ENCODE measurements at regions not wholly inside any gene's neighbourhood (a gene's known extent, or its start where the extent isn't known, plus 50 kb on each side); places are given as distances from the start of the nearest gene placed in this dataset.
"Not testable (repeated sequence)": the region's sequence is repeated elsewhere in the genome, so short reads cannot be mapped to it uniquely, and the experiment has no call there.

DNA sequence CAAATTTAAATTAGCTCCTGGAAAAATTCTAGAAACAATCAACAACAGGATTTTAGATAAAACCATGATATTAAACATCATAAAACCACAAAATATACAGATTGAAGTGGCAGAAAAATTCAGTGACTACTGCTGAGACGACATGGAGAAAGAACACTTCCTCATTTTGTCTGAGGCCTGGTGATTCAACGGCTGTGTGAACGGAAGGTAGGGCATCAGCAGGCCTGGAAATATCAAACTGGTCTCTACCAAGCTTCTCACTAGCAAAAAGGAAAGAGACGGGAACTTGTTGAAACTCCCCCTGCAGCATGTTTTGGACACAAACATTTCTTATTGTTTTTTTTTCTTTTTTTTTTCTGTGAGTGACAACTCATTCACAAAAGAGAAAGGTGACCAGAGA lies 58.0 kb upstream of the AHI1 start:
- intact Hi-C loops (cut with DNase I, micrococcal nuclease) = no loop called here
- POLR2A ChIA-PET = interaction anchor here (0.6 kb wide), 1 partner anchor 36 kb away, joined by 4 read pairs; no protein-coding TSS in a partner anchor
- H3K36me3 Mint-ChIP-seq (ENCODE audit: low read depth) = no peaks in the 10 kb centered on the region

DNA sequence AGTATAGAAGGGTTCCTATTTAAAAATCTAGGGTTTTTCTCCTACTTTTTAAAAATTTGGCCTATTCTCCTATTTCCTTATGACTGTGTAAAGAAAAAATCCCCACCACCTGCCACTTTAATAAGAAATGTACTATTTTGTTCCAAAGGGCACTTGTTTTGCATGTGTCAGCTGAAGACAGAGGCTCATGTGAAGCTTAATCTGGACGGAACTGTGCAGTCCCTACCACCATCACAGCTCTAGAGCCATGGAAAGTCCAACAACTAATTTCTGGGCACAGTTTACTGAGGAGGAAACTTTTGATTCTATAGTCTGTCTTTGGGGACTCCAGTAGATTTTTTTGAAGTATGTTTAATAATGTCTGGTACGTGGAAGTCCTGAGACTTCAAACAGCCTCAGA lies 60.0 kb upstream of the AHI1 start:
- ChIA-PET CTCF (no interaction called here), POLR2A (no interaction called here)
- H3K9me3 Mint-ChIP-seq (ENCODE audit: low read depth) = no peaks in the 10 kb centered on the region
- H3K4me1 Mint-ChIP-seq = peaks cover 6% of the 10 kb centered on the region
- intact Hi-C loops (cut with DNase I, micrococcal nuclease) = no loop called here
- no peak overlapping the region for H3K27ac Mint-ChIP-seq
- H3K4me3 Mint-ChIP-seq = no peak overlapping the region
- DNase-seq (no peak), ATAC-seq (no peak)
- peaks cover 7% of the 10 kb centered on the region for H3K27me3 Mint-ChIP-seq
- H3K36me3 Mint-ChIP-seq (ENCODE audit: low read depth) = no peaks in the 10 kb centered on the region

More for the DNA sequence above, 58.0 kb upstream of the AHI1 start:
- Mint-ChIP-seq H3K27ac (no peak overlapping the region), H3K4me3 (no peak overlapping the region), H3K4me1 (peaks cover 2% of the 10 kb centered on the region), H3K9me3 (ENCODE audit: low read depth) (no peaks in the 10 kb centered on the region), H3K27me3 (peaks cover 8% of the 10 kb centered on the region)
- CTCF ChIA-PET = interaction anchor here (0.6 to 1.3 kb wide), 4 partner anchors 13 to 1040 kb away, joined by 3 to 6 read pairs (median 3); no protein-coding TSS in a partner anchor
- DNase-seq = no peak
- no peak for ATAC-seq

DNA sequence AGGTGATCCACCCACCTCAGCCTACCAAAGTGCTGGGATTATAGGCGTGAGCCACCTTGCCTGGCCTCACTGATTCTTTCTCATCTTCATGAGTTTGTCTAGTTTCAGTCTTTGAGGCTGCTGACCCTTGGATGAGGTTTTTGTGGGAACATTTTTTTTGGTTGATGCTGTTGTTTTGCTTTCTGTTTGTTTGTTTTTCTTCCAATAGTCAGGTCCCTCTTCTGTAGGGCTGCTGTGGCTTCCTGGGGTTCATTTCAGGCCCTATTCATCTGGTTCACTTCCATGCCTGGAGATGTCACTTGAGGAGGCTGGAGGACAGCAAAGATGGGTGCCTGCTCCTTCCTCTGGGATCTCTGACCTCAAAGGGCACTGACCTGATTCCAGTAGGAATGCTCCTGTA lies 68.1 kb upstream of the AHI1 start:
- H3K9me3 Mint-ChIP-seq (ENCODE audit: low read depth); ATAC-seq; H3K36me3 Mint-ChIP-seq (ENCODE audit: low read depth); DNase-seq; H3K27ac Mint-ChIP-seq; POLR2A ChIA-PET; CTCF ChIA-PET; H3K27me3 Mint-ChIP-seq; intact Hi-C loops (cut with DNase I, micrococcal nuclease); H3K4me3 Mint-ChIP-seq: not testable (repeated sequence)
- H3K4me1 Mint-ChIP-seq = peaks cover 30% of the 10 kb centered on the region

DNA sequence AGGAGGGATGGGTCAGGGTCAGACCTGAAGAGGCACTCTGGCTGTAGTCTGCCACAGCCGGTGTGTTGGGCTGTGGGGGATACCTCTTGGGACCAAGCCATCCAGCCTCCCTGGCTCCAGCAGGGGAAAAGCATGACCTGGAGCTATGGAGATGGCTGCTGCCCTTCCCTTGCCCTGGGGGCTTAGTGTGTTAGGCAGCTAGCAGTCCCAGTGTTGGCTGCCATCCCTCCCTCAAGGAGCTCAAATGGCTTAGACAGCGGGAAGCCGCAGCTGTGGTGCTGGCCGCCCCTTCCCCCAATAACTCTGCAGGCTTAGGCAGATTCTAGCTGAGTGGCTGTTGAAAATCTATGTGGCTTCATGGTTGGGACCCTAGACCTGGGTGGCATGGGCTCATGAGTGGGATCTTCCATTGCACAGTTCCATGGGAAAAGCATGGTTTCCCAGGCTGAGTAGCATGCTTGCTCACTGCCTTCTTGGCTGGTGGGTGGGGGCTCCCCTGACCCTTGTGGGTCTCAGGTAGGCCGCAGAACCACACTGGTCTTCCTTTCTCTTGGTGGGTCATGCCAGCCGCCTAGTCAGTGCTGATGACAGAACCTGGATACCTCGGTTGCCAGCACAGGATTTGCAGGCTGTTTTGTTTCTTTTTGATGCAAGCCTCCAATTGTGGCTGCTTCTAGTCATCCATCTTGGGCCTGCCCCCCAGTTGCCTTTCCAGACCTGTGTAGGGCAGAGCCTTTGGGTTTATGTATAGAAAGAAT lies 69.0 kb upstream of the AHI1 start:
- ChIA-PET CTCF (no interaction called here), POLR2A (no interaction called here)
- H3K4me3 Mint-ChIP-seq = no peak overlapping the region
- no peaks in the 10 kb centered on the region for H3K9me3 Mint-ChIP-seq (ENCODE audit: low read depth)
- ATAC-seq (no peak), DNase-seq (no peak)
- H3K27ac Mint-ChIP-seq = no peak overlapping the region
- intact Hi-C loops (cut with DNase I, micrococcal nuclease) = no loop called here
- H3K36me3 Mint-ChIP-seq (ENCODE audit: low read depth) = no peaks in the 10 kb centered on the region
- H3K27me3 Mint-ChIP-seq = no peaks in the 10 kb centered on the region
- peaks cover 26% of the 10 kb centered on the region for H3K4me1 Mint-ChIP-seq

DNA sequence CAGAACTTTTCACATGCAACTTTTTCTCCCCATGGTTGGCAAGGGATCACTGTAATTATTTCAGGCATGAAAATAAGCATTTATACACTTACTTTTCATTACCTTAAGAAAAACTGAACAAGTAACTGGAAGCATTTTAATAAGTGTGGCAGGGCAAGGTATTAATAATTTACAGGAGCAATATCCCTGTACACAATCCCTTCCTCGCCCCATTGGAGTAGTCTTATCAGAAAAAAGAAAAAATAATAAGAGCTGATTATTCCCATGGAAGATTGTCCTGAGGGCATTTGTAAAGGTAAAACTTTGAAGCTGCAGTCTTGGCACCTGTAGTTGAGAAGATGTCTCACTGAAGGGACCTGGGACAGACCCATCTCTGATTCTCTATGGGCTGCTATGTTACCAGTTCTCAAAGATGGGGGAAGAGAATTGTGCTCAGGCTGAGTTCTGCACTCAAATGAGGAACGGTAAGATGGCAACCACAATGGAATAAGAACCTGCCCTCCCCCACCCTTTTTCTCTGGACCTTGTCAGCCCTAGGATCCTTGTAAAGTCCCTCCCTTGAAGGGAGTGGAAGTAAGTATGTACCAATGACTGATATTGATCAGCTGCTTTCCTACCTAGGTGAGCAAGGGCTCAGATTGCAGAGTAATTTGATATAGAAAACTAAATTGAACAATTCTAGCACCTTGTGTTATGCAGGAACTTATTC lies 70.0 kb upstream of the AHI1 start:
- ChIA-PET CTCF (interaction anchor here (0.8 to 1.6 kb wide), 4 partner anchors 10 to 170 kb away, joined by 3 to 4 read pairs (median 4); no protein-coding TSS in a partner anchor), POLR2A (no interaction called here)
- intact Hi-C loops (cut with DNase I, micrococcal nuclease) = no loop called here
- no peak overlapping the region for H3K4me3 Mint-ChIP-seq
- ATAC-seq (peak; percentile 60), DNase-seq (no peak)
- H3K4me1 Mint-ChIP-seq = peaks cover 26% of the 10 kb centered on the region
- H3K9me3 Mint-ChIP-seq (ENCODE audit: low read depth) = no peaks in the 10 kb centered on the region
- H3K36me3 Mint-ChIP-seq (ENCODE audit: low read depth) = no peaks in the 10 kb centered on the region
- H3K27me3 Mint-ChIP-seq = no peaks in the 10 kb centered on the region
- H3K27ac Mint-ChIP-seq = peak overlapping the region; percentile 55

DNA sequence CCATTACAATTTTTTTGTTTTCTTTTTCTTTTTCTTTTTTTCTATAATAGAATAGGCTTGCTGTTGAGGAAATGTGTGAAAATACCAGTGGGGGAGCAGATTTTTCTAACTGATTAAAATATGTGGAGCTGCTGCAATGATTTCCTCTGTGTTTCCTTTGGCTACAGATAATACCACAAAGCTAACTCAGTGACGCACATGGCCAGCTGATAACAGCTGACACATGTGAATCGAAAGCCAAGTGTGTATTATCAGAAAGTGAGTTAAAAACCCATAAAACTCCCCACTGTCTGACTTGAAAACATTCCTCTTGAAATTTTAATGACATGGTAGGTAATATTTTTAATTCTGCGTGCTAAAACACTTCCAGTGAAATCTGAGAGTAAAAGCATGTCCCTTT lies 70.8 kb upstream of the AHI1 start:
- ChIA-PET POLR2A (no interaction called here), CTCF (interaction anchor here (0.6 to 1.6 kb wide), 8 partner anchors 9 to 342 kb away, joined by 3 to 4 read pairs (median 3); no protein-coding TSS in a partner anchor)
- Mint-ChIP-seq H3K27ac (peak overlapping the region; percentile 55), H3K4me3 (no peak overlapping the region), H3K36me3 (ENCODE audit: low read depth) (no peaks in the 10 kb centered on the region), H3K9me3 (ENCODE audit: low read depth) (no peaks in the 10 kb centered on the region), H3K27me3 (no peaks in the 10 kb centered on the region), H3K4me1 (peaks cover 26% of the 10 kb centered on the region)
- DNase-seq (peak; percentile 64), ATAC-seq (peak; percentile 72)
- intact Hi-C loops (cut with DNase I, micrococcal nuclease) = no loop called here

DNA sequence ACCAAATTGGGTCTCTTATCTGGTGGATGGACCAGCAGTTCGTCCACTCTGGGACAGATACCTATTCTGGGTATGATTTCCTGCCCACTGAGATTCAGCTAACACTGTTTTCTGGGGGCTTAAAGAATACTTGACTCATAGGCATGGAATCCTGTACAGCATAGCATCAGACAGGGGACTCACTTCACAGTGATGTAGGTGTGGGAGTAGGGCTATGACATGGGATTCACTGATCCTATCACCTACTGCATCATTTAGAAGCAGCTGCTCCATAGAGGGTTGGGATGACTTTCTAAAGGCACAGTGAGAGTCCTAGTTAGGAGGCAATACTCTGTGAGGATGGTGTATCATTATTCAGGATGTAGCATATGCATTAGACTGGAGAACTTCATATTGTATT lies 74.5 kb upstream of the AHI1 start:
- no peak for ATAC-seq
- intact Hi-C loops (cut with DNase I, micrococcal nuclease) = no loop called here
- ChIA-PET POLR2A (no interaction called here), CTCF (no interaction called here)
- H3K27ac Mint-ChIP-seq = no peak overlapping the region
- H3K4me1 Mint-ChIP-seq = peaks cover 34% of the 10 kb centered on the region
- no peak overlapping the region for H3K4me3 Mint-ChIP-seq
- H3K9me3 Mint-ChIP-seq (ENCODE audit: low read depth) = no peaks in the 10 kb centered on the region
- DNase-seq = no peak
- H3K27me3 Mint-ChIP-seq = no peaks in the 10 kb centered on the region
- no peaks in the 10 kb centered on the region for H3K36me3 Mint-ChIP-seq (ENCODE audit: low read depth)

DNA sequence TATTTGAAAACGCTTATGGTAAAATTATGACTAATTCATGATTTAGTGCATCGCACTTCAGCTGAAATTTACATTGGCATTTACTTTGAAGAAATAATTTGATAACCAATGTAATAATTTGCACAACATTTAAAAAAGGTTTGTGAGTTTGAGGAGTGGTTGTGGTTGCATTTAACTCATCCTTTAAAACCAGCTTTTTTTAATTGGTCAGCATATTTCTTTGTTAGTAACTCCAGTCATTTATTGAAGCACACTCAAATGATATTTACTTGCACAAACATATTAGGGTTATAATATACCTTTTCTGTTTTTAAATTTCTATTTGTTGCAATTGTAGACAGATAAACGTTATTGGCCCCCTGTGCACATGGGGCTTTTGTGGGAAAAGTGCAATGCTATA lies 78.1 kb upstream of the AHI1 start:
- Mint-ChIP-seq H3K4me1 (peaks cover 23% of the 10 kb centered on the region), H3K36me3 (ENCODE audit: low read depth) (no peaks in the 10 kb centered on the region), H3K27ac (no peak overlapping the region), H3K9me3 (ENCODE audit: low read depth) (no peaks in the 10 kb centered on the region), H3K4me3 (no peak overlapping the region), H3K27me3 (no peaks in the 10 kb centered on the region)
- ATAC-seq (no peak), DNase-seq (no peak)
- POLR2A ChIA-PET = no interaction called here
- CTCF ChIA-PET = interaction anchor here (0.6 to 1.3 kb wide), 2 partner anchors 29 to 666 kb away, joined by 3 read pairs; no protein-coding TSS in a partner anchor
- intact Hi-C loops (cut with DNase I, micrococcal nuclease) = loop anchor here (5.0 kb wide), 3 partner anchors 38 to 67 kb away; no protein-coding TSS in a partner anchor

DNA sequence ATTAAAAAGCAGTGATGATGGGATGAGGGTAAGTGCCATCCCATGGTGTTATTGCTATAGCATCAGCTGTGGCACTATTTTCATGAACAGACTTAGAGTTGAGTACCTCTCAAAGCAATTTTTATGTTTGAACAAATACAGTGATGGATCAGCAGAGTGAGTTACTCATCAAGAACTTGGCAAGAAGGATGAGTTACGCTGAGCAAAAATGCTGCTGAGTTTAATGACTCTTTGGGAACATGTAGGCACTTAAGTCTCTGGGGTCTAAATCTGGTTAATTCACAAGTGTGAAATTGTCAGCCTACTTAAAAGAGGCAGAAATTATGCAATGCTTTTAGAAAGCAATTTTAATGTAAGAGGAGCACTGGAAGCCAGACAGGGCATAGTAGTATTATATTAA lies 78.5 kb upstream of the AHI1 start:
- CTCF ChIA-PET = interaction anchor here (0.6 to 1.3 kb wide), 2 partner anchors 28 to 666 kb away, joined by 3 read pairs; no protein-coding TSS in a partner anchor
- DNase-seq (no peak), ATAC-seq (no peak)
- POLR2A ChIA-PET = no interaction called here
- Mint-ChIP-seq H3K4me1 (peaks cover 23% of the 10 kb centered on the region), H3K9me3 (ENCODE audit: low read depth) (no peaks in the 10 kb centered on the region), H3K27ac (peak overlapping the region; percentile 82), H3K36me3 (ENCODE audit: low read depth) (no peaks in the 10 kb centered on the region), H3K4me3 (no peak overlapping the region), H3K27me3 (no peaks in the 10 kb centered on the region)
- intact Hi-C loops (cut with DNase I, micrococcal nuclease) = loop anchor here (5.0 kb wide), 3 partner anchors 39 to 66 kb away; no protein-coding TSS in a partner anchor

DNA sequence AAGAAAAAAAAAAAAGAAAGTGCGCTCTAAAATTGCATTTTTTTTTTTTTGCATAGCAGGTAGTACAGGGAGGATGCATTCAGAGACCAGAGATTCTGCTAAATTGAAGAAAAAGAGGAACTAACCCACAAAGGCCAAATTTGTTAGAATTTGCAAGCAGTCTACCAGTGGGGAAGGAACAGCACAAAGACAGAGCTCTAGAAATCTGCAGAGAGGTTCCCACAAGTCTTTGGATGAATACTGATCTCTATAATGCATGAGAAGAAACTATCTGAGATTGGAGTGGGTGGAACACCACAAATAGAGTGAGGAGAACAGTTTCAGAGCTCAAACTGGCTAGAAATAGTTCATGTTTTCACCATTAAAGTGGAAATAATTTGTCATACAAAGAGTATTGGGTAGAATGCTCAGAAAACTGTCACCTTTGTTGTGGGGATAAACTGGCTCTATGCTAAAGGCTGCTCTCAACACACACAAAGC lies 79.6 kb upstream of the AHI1 start:
- CTCF ChIA-PET = interaction anchor here (0.6 to 1.5 kb wide), 7 partner anchors 9 to 96 kb away, joined by 3 to 10 read pairs (median 3); no protein-coding TSS in a partner anchor
- ATAC-seq = peak; percentile 94

DNA sequence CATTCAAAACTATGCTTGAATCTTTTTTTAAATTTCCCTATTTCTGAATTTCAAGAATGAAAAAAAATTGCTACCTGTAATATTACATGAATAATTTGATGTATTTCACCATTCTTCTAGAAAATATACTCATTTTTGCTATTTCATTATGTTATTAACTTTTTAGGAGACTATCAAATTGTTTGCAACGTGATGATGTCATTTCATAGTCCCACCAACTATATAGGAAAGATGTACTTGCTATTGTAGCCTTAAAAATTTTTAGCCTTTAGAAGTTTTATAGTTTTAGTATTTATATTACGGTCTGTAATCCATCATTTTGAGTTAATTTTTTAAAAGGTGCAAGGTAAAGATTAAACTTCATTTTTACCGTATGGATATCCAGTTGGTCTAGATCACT lies 81.4 kb upstream of the AHI1 start:
- no peaks in the 10 kb centered on the region for H3K27me3 Mint-ChIP-seq
- ChIA-PET CTCF (no interaction called here), POLR2A (interaction anchor here (0.6 kb wide), 1 partner anchor 120 kb away, joined by 3 read pairs; no protein-coding TSS in a partner anchor)
- intact Hi-C loops (cut with DNase I, micrococcal nuclease) = loop anchor here (5.0 kb wide), 3 partner anchors 42 to 63 kb away; no protein-coding TSS in a partner anchor
- peaks cover 28% of the 10 kb centered on the region for H3K4me1 Mint-ChIP-seq
- no peak overlapping the region for H3K27ac Mint-ChIP-seq
- ATAC-seq (no peak), DNase-seq (no peak)
- H3K9me3 Mint-ChIP-seq (ENCODE audit: low read depth) = no peaks in the 10 kb centered on the region
- H3K4me3 Mint-ChIP-seq = no peak overlapping the region
- H3K36me3 Mint-ChIP-seq (ENCODE audit: low read depth) = no peaks in the 10 kb centered on the region

More for the DNA sequence above, 79.6 kb upstream of the AHI1 start:
- no peaks in the 10 kb centered on the region for H3K9me3 Mint-ChIP-seq (ENCODE audit: low read depth)
- peak overlapping the region; percentile 8 for H3K4me3 Mint-ChIP-seq
- POLR2A ChIA-PET = interaction anchor here (1.0 to 1.3 kb wide), 3 partner anchors 10 to 79 kb away, joined by 3 to 6 read pairs (median 4); partner anchors contain the start of gene AHI1
- H3K4me1 Mint-ChIP-seq = peaks cover 23% of the 10 kb centered on the region
- DNase-seq = no peak
- peak overlapping the region; percentile 70 for H3K27ac Mint-ChIP-seq
- no peaks in the 10 kb centered on the region for H3K27me3 Mint-ChIP-seq
- intact Hi-C loops (cut with DNase I, micrococcal nuclease) = loop anchor here (1.0 to 5.0 kb wide), 6 partner anchors 28 to 65 kb away; no protein-coding TSS in a partner anchor
- no peaks in the 10 kb centered on the region for H3K36me3 Mint-ChIP-seq (ENCODE audit: low read depth)

Measured in activated CD4-positive, alpha-beta T cell treated with anti-CD3 and anti-CD28 coated beads for 36 hours (primary cell).